ENCODE measurements at regions not wholly inside any gene's neighbourhood (a gene's known extent, or its start where the extent isn't known, plus 50 kb on each side); places are given as distances from the start of the nearest gene placed in this dataset.
A peak's percentile ranks its signal among the peaks of the same experiment; 100 is the strongest.
"Not testable (repeated sequence)": the region's sequence is repeated elsewhere in the genome, so short reads cannot be mapped to it uniquely, and the experiment has no call there.

GRCh38 chrX:3817480-3817879 lies 104.0 kb upstream of the PRKX start:
- not testable (repeated sequence) for DNase-seq

- peak; percentile 13 to 60 for DNase-seq
These were observed 102.6 kb upstream of the PRKX start for GRCh38 chrX:3815896-3816664.

- DNase-seq: peak in 1 of 2 experiments; percentile 42
These were observed 98.2 kb upstream of the PRKX start for GRCh38 chrX:3811331-3812311.

- DNase-seq: no peak
These were observed 94.5 kb upstream of the PRKX start for GRCh38 chrX:3807906-3808305.

- DNase-seq: no peak
These were observed 93.2 kb upstream of the PRKX start for GRCh38 chrX:3806630-3807029.

- DNase-seq: no peak
These were observed 90.3 kb upstream of the PRKX start for GRCh38 chrX:3803713-3804112.

GRCh38 chrX:3803305-3803704 lies 89.9 kb upstream of the PRKX start:
- DNase-seq: no peak

- not testable (repeated sequence) for DNase-seq
These were observed 82.0 kb upstream of the PRKX start for GRCh38 chrX:3795411-3795810.

- no peak for DNase-seq
These were observed 78.0 kb upstream of the PRKX start for GRCh38 chrX:3791449-3791848.

GRCh38 chrX:3788494-3789233 lies 75.2 kb upstream of the PRKX start:
- DNase-seq: peak in 1 of 2 experiments; percentile 24

GRCh38 chrX:3787856-3788255 lies 74.4 kb upstream of the PRKX start:
- no peak for DNase-seq

- DNase-seq: not testable (repeated sequence)
These were observed 72.4 kb upstream of the PRKX start for GRCh38 chrX:3785822-3786221.

- DNase-seq: no peak
These were observed 67.1 kb upstream of the PRKX start for GRCh38 chrX:3780564-3780963.

GRCh38 chrX:3779546-3779945 lies 66.1 kb upstream of the PRKX start:
- DNase-seq: no peak

GRCh38 chrX:3777416-3777815 lies 64.0 kb upstream of the PRKX start:
- DNase-seq: no peak

GRCh38 chrX:3771766-3772165 lies 58.3 kb upstream of the PRKX start:
- peak; percentile 82 to 90 for DNase-seq

- no peak for DNase-seq
These were observed 55.4 kb upstream of the PRKX start for GRCh38 chrX:3768881-3769280.
